ENCODE measurements at regions not wholly inside any gene's neighbourhood (a gene's known extent, or its start where the extent isn't known, plus 50 kb on each side); places are given as distances from the start of the nearest gene placed in this dataset.

GRCh38 chr5:72721844-72722243 lies 94.6 kb upstream of the TNPO1 start:
- ATAC-seq (no peak), DNase-seq (no peak)
- Histone ChIP-seq H3K27ac (no peak overlapping the region), H3K4me3 (no peak overlapping the region), H3K4me1 (no peaks in the 10 kb centered on the region), H3K36me3 (no peaks in the 10 kb centered on the region), H3K27me3 (no peaks in the 10 kb centered on the region), H3K9me3 (no peaks in the 10 kb centered on the region)
- intact Hi-C loops (cut with DNase I) = no loop called here
- no peak for TF ChIP-seq CTCF (IDR thresholded peaks at IDR 0.05)

- H3K36me3 ChIP-seq = no peaks in the 10 kb centered on the region
- DNase-seq = no peak
- H3K27me3 ChIP-seq = no peaks in the 10 kb centered on the region
- no peak for TF ChIP-seq CTCF (IDR thresholded peaks at IDR 0.05)
- H3K4me1 ChIP-seq = no peaks in the 10 kb centered on the region
- no peak overlapping the region for H3K27ac ChIP-seq
- ATAC-seq = no peak
- intact Hi-C loops (cut with DNase I) = no loop called here
- no peak overlapping the region for H3K4me3 ChIP-seq
- no peaks in the 10 kb centered on the region for H3K9me3 ChIP-seq
Observed at GRCh38 chr5:72720205-72720604, 96.3 kb upstream of the TNPO1 start.

- no peaks in the 10 kb centered on the region for H3K27me3 ChIP-seq
- no peak overlapping the region for H3K27ac ChIP-seq
- H3K36me3 ChIP-seq = no peaks in the 10 kb centered on the region
- no peak overlapping the region for H3K4me3 ChIP-seq
- TF ChIP-seq CTCF (IDR thresholded peaks at IDR 0.05) = no peak
- ATAC-seq = no peak
- H3K9me3 ChIP-seq = peaks cover 0 to 8% of the 10 kb centered on the region in 2 donors
- H3K4me1 ChIP-seq = no peaks in the 10 kb centered on the region
- DNase-seq = no peak
- intact Hi-C loops (cut with DNase I) = no loop called here
Observed at GRCh38 chr5:72711351-72711750, 105.1 kb upstream of the TNPO1 start.

GRCh38 chr5:72709341-72709740 lies 107.1 kb upstream of the TNPO1 start:
- H3K4me3 ChIP-seq = no peak overlapping the region
- DNase-seq (no peak), ATAC-seq (no peak)
- H3K36me3 ChIP-seq = no peaks in the 10 kb centered on the region
- H3K27ac ChIP-seq = no peak overlapping the region
- intact Hi-C loops (cut with DNase I) = no loop called here
- peaks cover 0 to 8% of the 10 kb centered on the region in 2 donors for H3K9me3 ChIP-seq
- no peak for TF ChIP-seq CTCF (IDR thresholded peaks at IDR 0.05)
- H3K4me1 ChIP-seq = no peaks in the 10 kb centered on the region
- H3K27me3 ChIP-seq = no peaks in the 10 kb centered on the region

GRCh38 chr5:72705178-72705577 lies 111.3 kb upstream of the TNPO1 start:
- Histone ChIP-seq H3K27ac (no peak overlapping the region), H3K4me3 (no peak overlapping the region), H3K4me1 (no peaks in the 10 kb centered on the region), H3K27me3 (no peaks in the 10 kb centered on the region), H3K36me3 (no peaks in the 10 kb centered on the region), H3K9me3 (peaks cover 0 to 8% of the 10 kb centered on the region in 2 donors)
- ATAC-seq (no peak), DNase-seq (no peak)
- no peak for TF ChIP-seq CTCF (IDR thresholded peaks at IDR 0.05)
- intact Hi-C loops (cut with DNase I) = no loop called here

Data from left lung (tissue), 4 donors.